Endodermal cell (in vitro differentiated cells): ENCODE measurements at regions not wholly inside any gene's neighbourhood (a gene's known extent, or its start where the extent isn't known, plus 50 kb on each side); places are given as distances from the start of the nearest gene placed in this dataset.

Source experiments
- DNase-seq: peaks from one replicate; pipeline ENCODE4 v3.0.0-alpha.2; 2017
- H3K27ac ChIP-seq: 2 replicates; pipeline ENCODE4 v1.5.1; 2013; ENCODE audit warnings: mild to moderate bottlenecking, low read depth, low read length, moderate library complexity
- H3K27me3 ChIP-seq: 2 replicates; pipeline ENCODE4 v1.6.1; 2013; ENCODE audit warnings: mild to moderate bottlenecking, low read length, moderate library complexity; ENCODE audit not compliant: insufficient read depth, control insufficient read depth, poor library complexity, severe bottlenecking
- H3K36me3 ChIP-seq: 2 replicates; pipeline ENCODE4 v1.7.0; 2013; ENCODE audit warnings: mild to moderate bottlenecking, low read length, moderate library complexity; ENCODE audit not compliant: control insufficient read depth, insufficient read depth
- H3K4me1 ChIP-seq: one replicate; pipeline ENCODE4 v1.7.0; 2013; ENCODE audit warnings: low read length; ENCODE audit not compliant: control insufficient read depth, insufficient read depth
- H3K4me3 ChIP-seq: 2 replicates; pipeline ENCODE4 v1.5.1; 2013; ENCODE audit warnings: mild to moderate bottlenecking, low read length, moderate library complexity
- H3K9ac ChIP-seq: 2 replicates; pipeline ENCODE4 v1.6.1; 2013; ENCODE audit warnings: mild to moderate bottlenecking, low read length, moderate library complexity; ENCODE audit not compliant: poor library complexity, severe bottlenecking; ENCODE audit errors: extremely low read depth
- H3K9me3 ChIP-seq: 2 replicates; pipeline ENCODE4 v1.6.1; 2013; ENCODE audit warnings: mild to moderate bottlenecking, low read length, moderate library complexity; ENCODE audit not compliant: control insufficient read depth
- H3K27ac Mint-ChIP-seq: 2 replicates; pipeline ENCODE4 v1.8.0; 2020; ENCODE audit warnings: mixed read lengths
- H3K27me3 Mint-ChIP-seq: 2 replicates; pipeline ENCODE4 v1.8.0; 2021; ENCODE audit warnings: mild to moderate bottlenecking, mixed read lengths; ENCODE audit not compliant: insufficient read depth
- H3K36me3 Mint-ChIP-seq: 2 replicates; pipeline ENCODE4 v1.8.0; 2020; ENCODE audit warnings: low read depth, mixed read lengths
- H3K4me1 Mint-ChIP-seq: 2 replicates; pipeline ENCODE4 v1.8.0; 2020; ENCODE audit warnings: mixed read lengths
- H3K4me3 Mint-ChIP-seq: 2 replicates; pipeline ENCODE4 v1.8.0; 2020; ENCODE audit warnings: mild to moderate bottlenecking, moderate library complexity, mixed read lengths
- H3K9me3 Mint-ChIP-seq: 2 replicates; pipeline ENCODE4 v1.8.0; 2020; ENCODE audit warnings: mild to moderate bottlenecking, mixed read lengths
- CTCF ChIP-seq: fragments of 200-600 bp; sonication (generic); conservative IDR thresholded peaks from 2 replicates; pipeline ENCODE4 v1.5.0; 2021; ENCODE audit warnings: antibody characterized with exemption, mild to moderate bottlenecking
- WGBS, 2 experiments: methylation state at CpG; one replicate each; pipeline versions ENCODE4 v1.1.5 to v1.1.7; 2013; ENCODE audit warnings: missing lambda C conversion rate in 2 of 2, mixed read lengths in 1 of 2; ENCODE audit not compliant: insufficient coverage in 1 of 2, insufficient read length in 1 of 2; 5-methylcytosine and 5-hydroxymethylcytosine counted together

- Histone ChIP-seq H3K36me3 (no peaks in the 10 kb centered on the region), H3K4me3 (no peak overlapping the region), H3K9ac (no peak overlapping the region), H3K27me3 (no peaks in the 10 kb centered on the region), H3K27ac (no peak overlapping the region), H3K9me3 (peaks cover 7% of the 10 kb centered on the region), H3K4me1 (peaks cover 9% of the 10 kb centered on the region)
- Mint-ChIP-seq H3K27me3 (no peaks in the 10 kb centered on the region), H3K9me3 (no peaks in the 10 kb centered on the region), H3K4me3 (no peak overlapping the region), H3K36me3 (no peaks in the 10 kb centered on the region), H3K27ac (no peak overlapping the region), H3K4me1 (peaks cover 3% of the 10 kb centered on the region)
- TF ChIP-seq CTCF, result no peak
- DNase-seq, result no peak
- WGBS, 2 experiments, result 100% methylated on average over 1 of the region's 1 CpG; no CpG with 5 or more reads in 1 of the 2 experiments
Observed at GRCh38 chr7:96400001-96400400, 78.1 kb upstream of the SLC25A13 start.

- DNase-seq, result peak; percentile 55
- Mint-ChIP-seq H3K27ac (no peak overlapping the region), H3K27me3 (peaks cover 4% of the 10 kb centered on the region), H3K4me3 (no peak overlapping the region), H3K36me3 (no peaks in the 10 kb centered on the region), H3K9me3 (no peaks in the 10 kb centered on the region), H3K4me1 (peaks cover 3% of the 10 kb centered on the region)
- Histone ChIP-seq H3K27me3 (no peaks in the 10 kb centered on the region), H3K9me3 (no peaks in the 10 kb centered on the region), H3K27ac (no peak overlapping the region), H3K9ac (no peak overlapping the region), H3K4me1 (peaks cover 9% of the 10 kb centered on the region), H3K36me3 (no peaks in the 10 kb centered on the region), H3K4me3 (no peak overlapping the region)
- TF ChIP-seq CTCF, result peak; percentile 13
- 91 to 100% methylated on average over 2 to 8 of the region's 8 CpGs for WGBS, 2 experiments
Observed at GRCh38 chr7:96397936-96398598, 76.2 kb upstream of the SLC25A13 start.

GRCh38 chr7:96388620-96389383 lies 66.9 kb upstream of the SLC25A13 start:
- no peak overlapping the region for H3K9ac ChIP-seq
- H3K4me1 Mint-ChIP-seq, result peaks cover 1% of the 10 kb centered on the region
- H3K9me3 ChIP-seq, result no peaks in the 10 kb centered on the region
- no peaks in the 10 kb centered on the region for H3K27me3 ChIP-seq
- no peak for TF ChIP-seq CTCF
- no peaks in the 10 kb centered on the region for H3K4me1 ChIP-seq
- WGBS, 2 experiments, result 86 to 88% methylated on average over 6 to 8 of the region's 8 CpGs
- DNase-seq, result no peak
- H3K27ac ChIP-seq, result no peak overlapping the region
- no peak overlapping the region for H3K27ac Mint-ChIP-seq
- H3K4me3 Mint-ChIP-seq, result no peak overlapping the region
- H3K27me3 Mint-ChIP-seq, result peaks cover 4% of the 10 kb centered on the region
- H3K36me3 Mint-ChIP-seq, result no peaks in the 10 kb centered on the region
- no peaks in the 10 kb centered on the region for H3K9me3 Mint-ChIP-seq
- H3K36me3 ChIP-seq, result no peaks in the 10 kb centered on the region
- no peak overlapping the region for H3K4me3 ChIP-seq
